T-cell (primary cell): ENCODE measurements at regions not wholly inside any gene's neighbourhood (a gene's known extent, or its start where the extent isn't known, plus 50 kb on each side); places are given as distances from the start of the nearest gene placed in this dataset.
A peak's percentile ranks its signal among the peaks of the same experiment; 100 is the strongest.

Experiments used
- ATAC-seq, 4 experiments: fragments of 200-7000 bp in 3 of 4; fragments of 150-1000 bp in 1 of 4; cut with Tn5 transposase; replicated peaks in 1 of 4; 1 replicate in 3 of 4; 2 replicates in 1 of 4; pipeline ENCODE4 v1.10.0; 2021; ENCODE audit warnings: moderate library complexity in 3 of 4, mild to moderate bottlenecking in 2 of 4, moderate number of reproducible peaks in 1 of 4
- CTCF ChIA-PET, 2 donors: fragments of 300-600 bp; sonication (Branson Sonifier 250); formaldehyde crosslinking; loops; one replicate each; lab custom pipeline; 2022; ENCODE audit warnings: antibody characterized with exemption in 2 of 2; lab: Charles Lee
- POLR2A ChIA-PET, 2 donors: fragments of 300-600 bp; sonication (Branson Sonifier 250); formaldehyde crosslinking; loops; one replicate each; lab custom pipeline; 2022; ENCODE audit warnings: antibody characterized with exemption in 2 of 2; lab: Charles Lee
- DNase-seq, 35 experiments: peaks; one replicate each; pipeline versions ENCODE4 v3.0.0 to v3.0.0-alpha.2; 2013 to 2023
- H3K27ac ChIP-seq: one replicate; pipeline ENCODE4 v1.5.1; 2013; ENCODE audit warnings: low read length
- H3K27me3 ChIP-seq, 2 experiments: replicated peaks in 1 of 2; 1 replicate in 1 of 2; 2 replicates in 1 of 2; pipeline versions ENCODE4 v1.6.1 to v1.7.0; 2013; ENCODE audit warnings: low read length in 1 of 2, mixed read lengths in 1 of 2; ENCODE audit not compliant: control insufficient read depth in 2 of 2, insufficient read depth in 2 of 2; ENCODE audit errors: extremely low read depth in 1 of 2
- H3K36me3 ChIP-seq, 2 donors: 1 replicate in 1 of 2; 2 replicates in 1 of 2; pipeline versions ENCODE4 v1.6.1 to v1.7.0; 2013; ENCODE audit warnings: low read length in 1 of 2; ENCODE audit not compliant: control insufficient read depth in 2 of 2, insufficient read depth in 1 of 2; ENCODE audit errors: extremely low read depth in 1 of 2
- H3K4me1 ChIP-seq, 2 experiments: 1 replicate in 1 of 2; 2 replicates in 1 of 2; pipeline versions ENCODE4 v1.6.1 to v1.7.0; 2013; ENCODE audit warnings: low read length in 2 of 2, mixed read lengths in 1 of 2; ENCODE audit not compliant: insufficient read depth in 2 of 2, control insufficient read depth in 1 of 2; ENCODE audit errors: extremely low read depth in 1 of 2
- H3K4me3 ChIP-seq, 2 donors: 1 replicate in 1 of 2; 2 replicates in 1 of 2; pipeline versions ENCODE4 v1.5.1 to v1.7.0; 2013; ENCODE audit warnings: mild to moderate bottlenecking in 2 of 2, low read length in 1 of 2, moderate library complexity in 1 of 2; ENCODE audit not compliant: control insufficient read depth in 1 of 2; ENCODE audit errors: extremely low read depth in 1 of 2
- H3K9me3 ChIP-seq: 2 replicates; pipeline ENCODE4 v1.7.0; 2013
- H3K27ac Mint-ChIP-seq, 2 donors: one replicate each; pipeline ENCODE4 v1.8.0; 2020 to 2021; ENCODE audit warnings: mild to moderate bottlenecking in 2 of 2, mixed read lengths in 2 of 2
- H3K27me3 Mint-ChIP-seq, 2 donors: one replicate each; pipeline ENCODE4 v1.8.0; 2021 to 2022; ENCODE audit warnings: mixed read lengths in 2 of 2
- H3K36me3 Mint-ChIP-seq: one replicate; pipeline ENCODE4 v1.8.0; 2021; ENCODE audit warnings: mixed read lengths
- H3K4me1 Mint-ChIP-seq, 3 donors: one replicate each; pipeline ENCODE4 v1.8.0; 2020 to 2022; ENCODE audit warnings: mixed read lengths in 3 of 3, mild to moderate bottlenecking in 1 of 3
- H3K4me3 Mint-ChIP-seq, 3 donors: one replicate each; pipeline ENCODE4 v1.8.0; 2020 to 2022; ENCODE audit warnings: mild to moderate bottlenecking in 3 of 3, mixed read lengths in 3 of 3, moderate library complexity in 3 of 3
- H3K9me3 Mint-ChIP-seq, 3 donors: one replicate each; pipeline ENCODE4 v1.8.0; 2020 to 2022; ENCODE audit warnings: mixed read lengths in 3 of 3
- WGBS: methylation state at CpG from one replicate; pipeline ENCODE4 v1.1.5; 2013; ENCODE audit warnings: missing lambda C conversion rate; ENCODE audit not compliant: insufficient coverage; 5-methylcytosine and 5-hydroxymethylcytosine counted together

DNA sequence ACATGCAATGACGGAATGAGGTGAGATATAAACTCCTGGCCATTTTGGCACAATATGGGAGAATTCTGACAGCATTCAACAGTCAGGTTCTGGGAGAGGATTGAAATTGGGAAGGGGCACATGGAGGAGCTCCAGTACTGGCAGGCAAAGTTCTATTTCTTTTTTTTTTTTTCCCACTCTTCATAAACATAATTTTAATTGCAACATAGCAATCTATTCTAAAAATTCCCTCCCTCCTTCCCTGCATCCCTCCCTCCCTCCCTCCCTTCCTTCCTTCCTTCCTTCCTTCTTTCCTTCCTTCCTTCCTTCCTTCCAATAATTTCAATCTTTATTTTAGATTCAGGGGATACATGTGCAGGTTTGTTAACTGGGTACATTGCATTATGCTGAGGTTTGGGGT, 93.2 kb downstream of the PTCSC3 start:
- no peaks in the 10 kb centered on the region for H3K36me3 Mint-ChIP-seq
- no peak overlapping the region for H3K4me3 Mint-ChIP-seq
- H3K27ac Mint-ChIP-seq, result no peak overlapping the region
- H3K27ac ChIP-seq, result no peak overlapping the region
- WGBS, result no CpG with 5 or more reads among the region's 1 CpG
- DNase-seq, result no peak
- peaks cover 4 to 6% (median 5%) of the 10 kb centered on the region in 3 donors for H3K9me3 Mint-ChIP-seq
- no peaks in the 10 kb centered on the region for H3K4me1 Mint-ChIP-seq
- no peaks in the 10 kb centered on the region for H3K9me3 ChIP-seq
- H3K4me1 ChIP-seq, result no peaks in the 10 kb centered on the region
- no peak overlapping the region for H3K4me3 ChIP-seq
- no peaks in the 10 kb centered on the region for H3K36me3 ChIP-seq
- ChIA-PET CTCF (no interaction called here), POLR2A (no interaction called here)
- H3K27me3 Mint-ChIP-seq, result peaks cover 0 to 15% of the 10 kb centered on the region in 2 donors
- ATAC-seq, result no peak
- no peaks in the 10 kb centered on the region for H3K27me3 ChIP-seq

GRCh38 chr14:36078080-36078479, 98.4 kb downstream of the PTCSC3 start:
- Histone ChIP-seq H3K9me3 (no peaks in the 10 kb centered on the region), H3K27ac (no peak overlapping the region), H3K4me3 (no peak overlapping the region), H3K36me3 (no peaks in the 10 kb centered on the region), H3K4me1 (no peaks in the 10 kb centered on the region), H3K27me3 (no peaks in the 10 kb centered on the region)
- DNase-seq, result no peak
- CTCF ChIA-PET, result interaction anchor here (0.9 to 1.1 kb wide), 2 partner anchors 9 kb away, joined by 3 to 5 read pairs; no protein-coding TSS in a partner anchor
- no peak for ATAC-seq
- POLR2A ChIA-PET, result no interaction called here
- no peak overlapping the region for H3K27ac Mint-ChIP-seq
- peaks cover 10 to 23% of the 10 kb centered on the region in 2 donors for H3K27me3 Mint-ChIP-seq
- H3K36me3 Mint-ChIP-seq, result no peaks in the 10 kb centered on the region
- H3K4me3 Mint-ChIP-seq, result no peak overlapping the region
- no peaks in the 10 kb centered on the region for H3K4me1 Mint-ChIP-seq
- peaks cover 5 to 10% (median 6%) of the 10 kb centered on the region in 3 donors for H3K9me3 Mint-ChIP-seq

- ChIA-PET POLR2A (no interaction called here), CTCF (no interaction called here)
Observed at GRCh38 chr14:36076197-36076596, 100.3 kb downstream of the PTCSC3 start.

GRCh38 chr14:36075203-36075602, 101.3 kb downstream of the PTCSC3 start:
- H3K9me3 ChIP-seq, result no peaks in the 10 kb centered on the region
- no peaks in the 10 kb centered on the region for H3K36me3 ChIP-seq
- no peak overlapping the region for H3K4me3 Mint-ChIP-seq
- peaks cover 0 to 2% of the 10 kb centered on the region in 2 experiments for H3K27me3 ChIP-seq
- CTCF ChIA-PET, result no interaction called here
- H3K36me3 Mint-ChIP-seq, result no peaks in the 10 kb centered on the region
- H3K4me3 ChIP-seq, result no peak overlapping the region
- WGBS, result no CpG with 5 or more reads among the region's 7 CpGs
- no peak overlapping the region for H3K27ac Mint-ChIP-seq
- H3K4me1 Mint-ChIP-seq, result no peaks in the 10 kb centered on the region
- H3K27ac ChIP-seq, result no peak overlapping the region
- DNase-seq (no peak), ATAC-seq (no peak)
- peaks cover 5 to 10% (median 6%) of the 10 kb centered on the region in 3 donors for H3K9me3 Mint-ChIP-seq
- POLR2A ChIA-PET, result no interaction called here
- H3K27me3 Mint-ChIP-seq, result peaks cover 15 to 34% of the 10 kb centered on the region in 2 donors
- H3K4me1 ChIP-seq, result no peaks in the 10 kb centered on the region

More at GRCh38 chr14:36076197-36076596, 100.3 kb downstream of the PTCSC3 start:
- Histone ChIP-seq H3K4me1 (no peaks in the 10 kb centered on the region), H3K27me3 (no peaks in the 10 kb centered on the region), H3K27ac (no peak overlapping the region), H3K36me3 (no peaks in the 10 kb centered on the region), H3K9me3 (no peaks in the 10 kb centered on the region), H3K4me3 (no peak overlapping the region)
- DNase-seq (no peak), ATAC-seq (no peak)
- Mint-ChIP-seq H3K27me3 (peaks cover 15 to 29% of the 10 kb centered on the region in 2 donors), H3K27ac (no peak overlapping the region), H3K9me3 (peaks cover 5 to 10% (median 6%) of the 10 kb centered on the region in 3 donors), H3K4me1 (no peaks in the 10 kb centered on the region), H3K4me3 (no peak overlapping the region), H3K36me3 (no peaks in the 10 kb centered on the region)
- no CpG with 5 or more reads among the region's 1 CpG for WGBS

DNA sequence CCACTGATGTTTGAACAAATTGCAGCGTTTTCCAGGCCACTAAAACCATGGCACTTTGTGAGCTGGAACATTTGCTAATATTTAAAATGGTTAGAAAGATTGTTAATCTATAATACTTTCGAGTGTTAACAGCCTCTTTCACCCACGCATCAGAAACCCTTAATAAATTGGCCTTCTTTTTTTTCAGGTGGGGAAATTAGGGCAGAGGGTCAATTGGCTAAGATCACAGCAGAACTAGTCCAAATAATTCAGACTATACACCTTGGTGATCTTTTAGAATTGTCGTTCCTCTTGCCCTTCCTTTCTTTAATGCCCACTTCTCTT, 105.8 kb downstream of the PTCSC3 start:
- no CpG with 5 or more reads among the region's 4 CpGs for WGBS
- Mint-ChIP-seq H3K4me3 (no peak overlapping the region), H3K4me1 (peaks cover 0 to 5% (median 3%) of the 10 kb centered on the region in 3 donors), H3K9me3 (no peaks in the 10 kb centered on the region), H3K27ac (no peak overlapping the region), H3K36me3 (no peaks in the 10 kb centered on the region), H3K27me3 (peaks cover 14 to 26% of the 10 kb centered on the region in 2 donors)
- POLR2A ChIA-PET, result no interaction called here
- DNase-seq (no peak), ATAC-seq (no peak)
- peaks cover 0 to 5% of the 10 kb centered on the region in 2 experiments for H3K27me3 ChIP-seq
- CTCF ChIA-PET, result interaction anchor here (0.6 to 5.5 kb wide), 4 partner anchors 11 to 299 kb away, joined by 3 to 23 read pairs (median 4); no protein-coding TSS in a partner anchor
- H3K36me3 ChIP-seq, result no peaks in the 10 kb centered on the region
- no peaks in the 10 kb centered on the region for H3K4me1 ChIP-seq
- H3K27ac ChIP-seq, result no peak overlapping the region
- H3K9me3 ChIP-seq, result no peaks in the 10 kb centered on the region
- H3K4me3 ChIP-seq, result no peak overlapping the region

GRCh38 chr14:36070031-36070719, 106.3 kb downstream of the PTCSC3 start:
- ATAC-seq, result no peak
- no peak overlapping the region for H3K27ac Mint-ChIP-seq
- POLR2A ChIA-PET, result no interaction called here

More at GRCh38 chr14:36070031-36070719, 106.3 kb downstream of the PTCSC3 start:
- Histone ChIP-seq H3K4me3 (no peak overlapping the region), H3K27ac (no peak overlapping the region), H3K9me3 (no peaks in the 10 kb centered on the region), H3K27me3 (peaks cover 0 to 5% of the 10 kb centered on the region in 2 experiments), H3K36me3 (no peaks in the 10 kb centered on the region), H3K4me1 (no peaks in the 10 kb centered on the region)
- peaks cover 14 to 29% of the 10 kb centered on the region in 2 donors for H3K27me3 Mint-ChIP-seq
- no peaks in the 10 kb centered on the region for H3K36me3 Mint-ChIP-seq
- CTCF ChIA-PET, result interaction anchor here (0.6 to 5.5 kb wide), 8 partner anchors 10 to 195 kb away, joined by 3 to 23 read pairs (median 6); no protein-coding TSS in a partner anchor
- no peak overlapping the region for H3K4me3 Mint-ChIP-seq
- H3K9me3 Mint-ChIP-seq, result no peaks in the 10 kb centered on the region
- DNase-seq, result peak in 1 of 35 experiments; percentile 5
- H3K4me1 Mint-ChIP-seq, result peaks cover 0 to 5% (median 3%) of the 10 kb centered on the region in 3 donors
- 10% methylated on average over 5 of the region's 8 CpGs for WGBS
